Cardiac fibroblast (primary cell): ENCODE measurements at regions not wholly inside any gene's neighbourhood (a gene's known extent, or its start where the extent isn't known, plus 50 kb on each side); places are given as distances from the start of the nearest gene placed in this dataset.
A peak's percentile ranks its signal among the peaks of the same experiment; 100 is the strongest.

Experiments used
- DNase-seq, 2 donors: peaks; one replicate each; pipeline versions ENCODE4 v3.0.0 to v3.0.0-alpha.2; 2010; ENCODE audit warnings: low read depth in 2 of 2
- H3K4me3 ChIP-seq, 2 donors: replicated peaks in 1 of 2; 1 replicate in 1 of 2; 2 replicates in 1 of 2; pipeline ENCODE4 v1.5.1; 2011; ENCODE audit warnings: low read depth in 2 of 2, low read length in 2 of 2, mild to moderate bottlenecking in 2 of 2, moderate library complexity in 1 of 2
- TF ChIP-seq, protein P1 (sequence below): IDR thresholded peaks from one replicate; pipeline ENCODE4 v1.5.1; 2011; ENCODE audit warnings: low read depth, mild to moderate bottlenecking, low read length, inconsistent platforms

DNA sequence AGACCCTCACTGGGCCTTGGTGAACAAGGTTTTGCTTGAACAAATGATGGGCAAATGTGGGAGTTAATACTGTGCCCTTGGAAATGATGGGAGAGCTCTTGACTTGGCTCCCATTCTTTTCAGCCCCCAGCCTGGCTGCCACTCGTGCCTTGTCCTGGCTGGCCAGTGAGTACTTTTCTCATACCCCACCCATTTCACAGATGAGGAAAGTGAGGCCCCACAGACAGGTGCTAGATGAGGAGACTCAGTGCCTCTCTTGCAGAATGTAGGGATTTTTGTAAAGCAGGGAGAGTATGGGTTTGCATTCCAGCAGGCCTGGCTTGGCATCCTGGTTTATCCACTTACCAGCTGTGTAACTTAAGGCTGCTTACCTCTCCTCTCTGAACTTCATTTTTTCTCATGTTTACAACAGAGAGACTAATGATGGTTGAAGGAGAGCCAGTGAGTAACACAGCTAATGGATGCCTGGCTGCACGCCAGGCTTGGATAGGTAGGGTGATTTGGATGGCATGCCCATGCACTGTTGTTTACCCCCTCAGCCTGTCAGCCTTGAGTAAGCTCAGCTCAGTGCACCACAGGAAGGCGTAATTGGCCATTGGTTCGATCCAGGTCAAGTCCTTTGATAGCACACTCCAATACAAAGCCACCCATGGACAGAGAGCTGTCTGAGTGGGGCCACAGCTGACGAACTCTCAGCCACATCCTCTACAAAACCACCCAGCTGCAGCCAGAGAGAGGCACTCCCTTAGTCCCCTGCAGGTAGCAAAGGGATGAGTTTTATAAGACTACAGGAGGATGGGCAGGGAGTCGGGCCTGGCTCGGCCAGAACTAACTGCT lies 436.8 kb downstream of the RPS24 start:
- TF ChIP-seq, protein P1, sequence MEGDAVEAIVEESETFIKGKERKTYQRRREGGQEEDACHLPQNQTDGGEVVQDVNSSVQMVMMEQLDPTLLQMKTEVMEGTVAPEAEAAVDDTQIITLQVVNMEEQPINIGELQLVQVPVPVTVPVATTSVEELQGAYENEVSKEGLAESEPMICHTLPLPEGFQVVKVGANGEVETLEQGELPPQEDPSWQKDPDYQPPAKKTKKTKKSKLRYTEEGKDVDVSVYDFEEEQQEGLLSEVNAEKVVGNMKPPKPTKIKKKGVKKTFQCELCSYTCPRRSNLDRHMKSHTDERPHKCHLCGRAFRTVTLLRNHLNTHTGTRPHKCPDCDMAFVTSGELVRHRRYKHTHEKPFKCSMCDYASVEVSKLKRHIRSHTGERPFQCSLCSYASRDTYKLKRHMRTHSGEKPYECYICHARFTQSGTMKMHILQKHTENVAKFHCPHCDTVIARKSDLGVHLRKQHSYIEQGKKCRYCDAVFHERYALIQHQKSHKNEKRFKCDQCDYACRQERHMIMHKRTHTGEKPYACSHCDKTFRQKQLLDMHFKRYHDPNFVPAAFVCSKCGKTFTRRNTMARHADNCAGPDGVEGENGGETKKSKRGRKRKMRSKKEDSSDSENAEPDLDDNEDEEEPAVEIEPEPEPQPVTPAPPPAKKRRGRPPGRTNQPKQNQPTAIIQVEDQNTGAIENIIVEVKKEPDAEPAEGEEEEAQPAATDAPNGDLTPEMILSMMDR, result no peak
- no peak overlapping the region for H3K4me3 ChIP-seq
- DNase-seq, result no peak

DNA sequence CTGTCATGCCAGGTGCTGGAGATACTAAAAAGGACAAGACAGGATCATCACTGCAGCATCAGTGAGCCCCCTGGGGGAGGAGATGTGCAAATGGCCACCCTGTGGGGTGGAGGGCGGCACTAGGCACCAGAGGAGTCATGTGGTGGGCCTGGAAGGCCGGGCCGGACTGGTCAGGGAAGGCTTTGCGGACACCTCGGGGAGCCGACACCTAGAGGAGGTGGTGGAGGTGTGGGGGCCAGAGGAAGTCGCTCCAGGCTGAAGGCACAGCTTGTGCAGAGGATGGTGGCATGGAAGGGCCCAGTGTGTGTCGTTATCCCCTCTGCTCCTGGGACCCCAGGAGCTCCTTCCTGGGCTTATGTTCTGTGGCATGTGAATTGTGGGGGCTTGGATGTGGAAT lies 437.7 kb downstream of the RPS24 start:
- DNase-seq, result no peak
- TF ChIP-seq, protein P1, result no peak
- no peak overlapping the region for H3K4me3 ChIP-seq

DNA sequence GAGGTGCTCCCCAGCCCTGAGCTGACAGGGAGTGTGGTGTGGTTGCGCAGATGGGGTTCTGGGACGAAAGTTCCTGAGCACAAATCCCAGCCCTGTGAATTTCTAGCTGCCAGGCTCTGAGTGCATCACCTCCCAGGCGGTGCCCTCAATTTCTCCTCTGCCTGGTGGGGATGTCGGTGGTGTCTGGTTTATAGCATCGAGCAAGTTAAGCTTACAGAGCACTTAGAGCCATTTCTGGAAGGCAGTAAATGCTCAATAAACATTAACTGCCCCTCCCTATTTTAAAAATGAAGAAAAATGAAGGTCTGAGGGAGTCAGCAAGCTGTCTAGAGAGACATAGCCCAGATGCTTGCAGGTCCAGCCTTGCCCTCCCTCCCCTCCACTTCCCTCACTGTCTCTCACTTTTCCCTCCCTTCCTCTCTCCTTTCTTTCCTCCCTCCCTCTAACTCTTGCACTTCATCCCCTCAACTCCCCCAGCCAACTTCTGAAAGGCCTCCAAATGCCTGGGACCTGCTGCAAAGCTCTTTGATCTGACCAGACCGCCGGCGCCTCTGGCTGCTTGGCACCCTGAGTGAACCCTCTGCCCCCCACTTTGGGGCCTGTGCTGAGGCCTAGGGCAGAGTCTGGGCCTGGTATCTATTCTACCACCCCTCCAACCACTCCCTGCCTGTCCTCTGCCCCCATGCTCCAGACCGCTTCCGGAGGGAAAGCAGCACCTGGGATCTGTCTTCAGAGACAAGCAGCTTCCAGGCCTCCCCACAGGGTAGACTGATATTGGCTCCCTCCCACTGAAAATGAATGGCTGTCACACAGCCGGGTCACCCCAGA lies 438.3 kb downstream of the RPS24 start:
- TF ChIP-seq, protein P1, result no peak
- no peak overlapping the region for H3K4me3 ChIP-seq
- DNase-seq, result peak in 1 of 2 donors; percentile 53

DNA sequence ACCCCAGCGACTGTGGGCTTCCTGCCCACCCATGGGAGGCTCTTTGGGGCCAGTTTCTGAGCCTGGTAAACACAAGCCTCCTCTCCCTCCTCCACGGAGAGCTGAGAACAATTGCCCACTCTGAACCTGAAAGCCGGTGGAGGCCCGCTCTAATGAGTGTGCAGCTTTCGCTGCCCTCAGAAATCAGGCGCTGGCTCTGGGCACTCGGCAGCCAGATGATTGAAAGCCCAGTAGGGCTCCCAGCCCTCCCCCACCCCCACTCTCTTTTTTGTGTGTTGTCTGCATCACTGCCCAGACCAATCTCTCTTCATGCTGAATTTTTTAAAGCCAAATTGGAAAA lies 438.9 kb downstream of the RPS24 start:
- TF ChIP-seq, protein P1, result no peak
- no peak for DNase-seq
- H3K4me3 ChIP-seq, result no peak overlapping the region

DNA sequence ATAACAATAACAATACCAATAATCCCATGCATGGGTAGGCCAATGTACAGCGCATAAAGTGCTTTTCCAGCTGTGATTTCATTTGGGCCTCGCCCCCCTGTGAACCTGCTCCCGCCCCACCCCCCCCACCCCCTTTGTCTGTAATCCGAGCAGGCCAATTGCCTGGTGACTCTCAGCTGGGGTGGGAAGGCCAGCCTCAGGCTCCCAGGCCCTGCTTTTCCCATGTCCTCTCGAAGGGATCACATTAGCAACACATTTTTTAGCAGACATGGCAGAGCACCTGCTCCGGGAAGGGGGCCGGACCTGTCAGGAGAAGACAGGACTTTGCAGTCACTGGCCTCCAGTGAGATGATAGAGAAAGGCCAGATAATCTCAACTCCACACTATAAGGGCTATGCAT lies 439.3 kb downstream of the RPS24 start:
- TF ChIP-seq, protein P1, result no peak
- DNase-seq, result no peak
- H3K4me3 ChIP-seq, result no peak overlapping the region

DNA sequence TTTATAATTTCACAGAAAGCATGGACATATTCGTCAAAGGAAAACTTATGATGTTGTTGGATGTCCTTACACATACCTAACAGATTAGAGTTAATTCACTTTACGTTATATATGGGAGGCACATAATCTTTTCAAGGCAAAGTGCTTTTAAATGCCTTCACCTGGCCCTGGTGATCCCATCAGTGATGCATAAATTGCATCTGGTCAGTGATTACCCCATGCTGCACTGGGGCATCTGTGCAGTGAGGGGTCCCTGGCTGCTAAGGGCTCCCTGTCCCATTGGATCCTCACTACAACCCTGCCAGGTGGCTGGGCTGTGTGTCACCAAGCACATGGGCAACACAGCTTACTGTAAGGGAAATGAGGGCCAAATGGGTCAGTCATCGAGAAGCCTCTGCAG lies 441.1 kb downstream of the RPS24 start:
- no peak for DNase-seq
- TF ChIP-seq, protein P1, result no peak
- no peak overlapping the region for H3K4me3 ChIP-seq
